ENCODE measurements at regions not wholly inside any gene's neighbourhood (a gene's known extent, or its start where the extent isn't known, plus 50 kb on each side); places are given as distances from the start of the nearest gene placed in this dataset.

DNA sequence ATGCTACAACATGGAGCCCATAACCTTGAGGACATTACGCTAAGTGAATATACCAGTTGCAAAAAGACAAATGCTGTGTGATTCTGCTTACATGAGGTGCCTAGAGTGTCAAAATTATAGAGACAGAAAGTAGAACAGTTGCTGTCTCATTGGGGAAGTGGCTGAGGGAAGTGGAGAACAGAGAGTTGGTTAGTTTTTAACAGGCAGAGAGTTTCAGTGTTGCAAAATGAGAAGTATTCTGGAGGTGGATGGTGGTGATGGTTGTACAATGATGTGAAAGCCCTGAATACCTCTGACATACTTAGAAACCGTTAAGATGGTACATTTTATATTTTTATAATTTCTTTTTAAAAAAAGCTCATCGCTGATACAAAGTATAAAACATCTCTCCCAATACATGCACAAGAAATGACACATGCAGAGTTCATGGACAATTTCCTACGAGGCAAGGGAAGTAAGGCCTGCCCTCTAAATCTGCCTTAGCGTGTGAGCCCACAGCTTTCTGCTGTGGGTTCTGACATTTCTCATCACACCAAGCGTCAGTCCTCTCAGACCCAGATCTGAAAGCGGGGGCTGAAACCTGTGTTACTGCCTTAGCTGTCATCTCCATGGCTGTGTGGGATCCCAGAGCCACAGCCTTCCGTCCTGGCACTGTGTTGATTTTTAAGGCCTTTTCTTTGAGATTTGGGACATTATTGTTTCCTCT lies 126.0 kb downstream of the RNASET2 start:
- WGBS (ENCODE audit: insufficient coverage): 98% methylated on average over 4 of the region's 8 CpGs
- DNase-seq (ENCODE audit: low read depth in 4 of 6, low spot score in 6 of 6): no peak
- no peak overlapping the region for H3K4me3 ChIP-seq (ENCODE audit: low read depth, low read length)
- peaks cover 3% of the 10 kb centered on the region for H3K4me1 ChIP-seq (ENCODE audit: control insufficient read depth, insufficient read depth, low read length)
- H3K9me3 ChIP-seq (ENCODE audit: control insufficient read depth, insufficient read depth, low read length): no peaks in the 10 kb centered on the region
- no peaks in the 10 kb centered on the region for H3K36me3 ChIP-seq (ENCODE audit: control insufficient read depth, insufficient read depth, low read length)
- H3K27me3 ChIP-seq (ENCODE audit: control insufficient read depth, insufficient read depth, low read length): no peaks in the 10 kb centered on the region
- H3K27ac ChIP-seq (ENCODE audit: low read depth, low read length): no peak overlapping the region

DNA sequence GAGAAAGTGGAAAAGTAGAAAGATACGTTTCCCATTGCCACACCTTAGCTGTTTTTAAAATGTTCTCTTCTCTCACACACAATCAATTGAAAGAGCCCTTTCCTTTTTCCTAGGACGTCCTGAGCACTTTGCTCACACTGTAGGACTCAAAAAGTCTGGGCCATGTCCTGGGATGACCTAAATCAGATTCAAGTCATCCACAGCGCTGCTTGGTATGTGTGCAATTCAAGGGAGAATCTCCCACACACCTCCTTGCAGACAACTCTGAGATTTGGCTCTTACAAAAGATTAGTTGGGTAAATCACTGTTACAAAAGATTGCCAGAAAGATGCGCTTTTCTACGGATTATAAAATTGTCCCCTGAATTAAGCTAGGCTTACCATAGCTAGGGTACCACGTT lies 130.1 kb downstream of the RNASET2 start:
- Histone ChIP-seq H3K36me3 (ENCODE audit: control insufficient read depth, insufficient read depth, low read length) (no peaks in the 10 kb centered on the region), H3K4me3 (ENCODE audit: low read depth, low read length) (no peak overlapping the region), H3K9me3 (ENCODE audit: control insufficient read depth, insufficient read depth, low read length) (no peaks in the 10 kb centered on the region), H3K27me3 (ENCODE audit: control insufficient read depth, insufficient read depth, low read length) (no peaks in the 10 kb centered on the region), H3K4me1 (ENCODE audit: control insufficient read depth, insufficient read depth, low read length) (peaks cover 6% of the 10 kb centered on the region), H3K27ac (ENCODE audit: low read depth, low read length) (no peak overlapping the region)
- no peak for DNase-seq (ENCODE audit: low read depth in 4 of 6, low spot score in 6 of 6)
- 80% methylated on average over 1 of the region's 6 CpGs for WGBS (ENCODE audit: insufficient coverage)

GRCh38 chr6:166825553-166826145 lies 130.7 kb downstream of the RNASET2 start:
- H3K27me3 ChIP-seq (ENCODE audit: control insufficient read depth, insufficient read depth, low read length): no peaks in the 10 kb centered on the region

GRCh38 chr6:166824880-166825250 lies 131.5 kb downstream of the RNASET2 start:
- Histone ChIP-seq H3K36me3 (ENCODE audit: control insufficient read depth, insufficient read depth, low read length) (no peaks in the 10 kb centered on the region), H3K9me3 (ENCODE audit: control insufficient read depth, insufficient read depth, low read length) (no peaks in the 10 kb centered on the region), H3K4me3 (ENCODE audit: low read depth, low read length) (no peak overlapping the region), H3K4me1 (ENCODE audit: control insufficient read depth, insufficient read depth, low read length) (peaks cover 3% of the 10 kb centered on the region), H3K27me3 (ENCODE audit: control insufficient read depth, insufficient read depth, low read length) (no peaks in the 10 kb centered on the region), H3K27ac (ENCODE audit: low read depth, low read length) (no peak overlapping the region)
- DNase-seq (ENCODE audit: low read depth in 4 of 6, low spot score in 6 of 6): no peak
- 76% methylated on average over 7 of the region's 10 CpGs for WGBS (ENCODE audit: insufficient coverage)

More at GRCh38 chr6:166825553-166826145, 130.7 kb downstream of the RNASET2 start:
- DNase-seq (ENCODE audit: low read depth in 4 of 6, low spot score in 6 of 6): no peak
- no peaks in the 10 kb centered on the region for H3K36me3 ChIP-seq (ENCODE audit: control insufficient read depth, insufficient read depth, low read length)
- peaks cover 3% of the 10 kb centered on the region for H3K4me1 ChIP-seq (ENCODE audit: control insufficient read depth, insufficient read depth, low read length)
- H3K4me3 ChIP-seq (ENCODE audit: low read depth, low read length): no peak overlapping the region
- no peaks in the 10 kb centered on the region for H3K9me3 ChIP-seq (ENCODE audit: control insufficient read depth, insufficient read depth, low read length)
- H3K27ac ChIP-seq (ENCODE audit: low read depth, low read length): no peak overlapping the region
- no CpG with 5 or more reads among the region's 6 CpGs for WGBS (ENCODE audit: insufficient coverage)

DNA sequence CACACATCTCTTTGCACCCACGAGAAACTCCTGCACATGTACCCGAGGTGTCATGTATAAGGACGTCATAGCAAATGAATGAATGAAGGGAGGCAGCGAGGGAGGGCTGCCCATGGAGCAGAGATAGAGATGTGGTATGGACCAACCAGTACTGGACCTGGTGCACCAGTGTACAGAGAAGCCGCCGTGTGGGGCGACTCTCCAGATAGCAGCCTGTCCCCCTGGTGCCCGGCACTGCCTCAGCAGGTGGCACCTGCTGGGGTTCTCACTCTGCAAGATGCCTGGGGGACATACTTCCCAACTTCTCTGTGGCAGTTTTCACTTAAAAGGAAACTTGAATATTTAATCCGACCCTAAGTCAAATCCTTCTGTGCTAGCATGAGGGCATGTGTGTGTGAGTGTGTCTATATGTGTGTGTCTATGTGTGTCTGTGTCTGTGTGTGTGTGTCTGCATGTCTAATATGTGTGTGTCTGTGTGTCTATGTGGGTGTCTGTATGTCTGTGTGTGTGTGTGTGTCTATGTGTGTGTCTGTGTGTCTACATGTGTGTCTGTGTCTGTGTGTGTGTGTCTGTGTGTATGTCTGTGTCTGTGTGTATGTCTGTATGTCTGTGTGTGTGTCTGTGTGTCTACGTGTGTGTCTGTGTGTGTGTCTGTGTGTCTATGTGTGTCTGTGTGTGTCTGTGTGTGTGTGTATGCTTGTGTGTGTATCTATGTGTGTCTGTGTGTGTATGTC lies 132.0 kb downstream of the RNASET2 start:
- Histone ChIP-seq H3K4me1 (ENCODE audit: control insufficient read depth, insufficient read depth, low read length) (peaks cover 3% of the 10 kb centered on the region), H3K4me3 (ENCODE audit: low read depth, low read length) (no peak overlapping the region), H3K36me3 (ENCODE audit: control insufficient read depth, insufficient read depth, low read length) (no peaks in the 10 kb centered on the region), H3K9me3 (ENCODE audit: control insufficient read depth, insufficient read depth, low read length) (no peaks in the 10 kb centered on the region), H3K27me3 (ENCODE audit: control insufficient read depth, insufficient read depth, low read length) (no peaks in the 10 kb centered on the region), H3K27ac (ENCODE audit: low read depth, low read length) (no peak overlapping the region)
- DNase-seq (ENCODE audit: low read depth in 4 of 6, low spot score in 6 of 6): no peak
- WGBS (ENCODE audit: insufficient coverage): 90% methylated on average over 8 of the region's 10 CpGs

DNA sequence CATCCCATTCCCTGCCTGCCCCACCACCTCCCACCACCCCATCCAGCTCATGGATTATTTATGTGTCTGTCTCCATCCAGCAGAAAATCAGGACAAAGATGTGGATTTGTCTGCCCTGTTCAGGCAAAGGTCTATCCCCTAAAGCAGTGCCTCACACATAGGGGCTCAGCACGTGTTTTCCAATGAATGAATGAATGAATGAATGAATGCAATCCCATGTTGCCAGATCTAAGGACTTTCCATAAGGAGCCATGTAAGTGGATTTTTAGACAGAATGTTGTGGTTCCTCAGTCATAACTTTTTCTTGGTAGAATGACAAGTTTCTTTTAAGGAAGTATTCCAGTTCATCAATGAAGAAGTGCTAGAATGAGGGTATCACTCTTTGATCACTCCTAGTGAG lies 133.7 kb downstream of the RNASET2 start:
- no peak for DNase-seq (ENCODE audit: low read depth in 4 of 6, low spot score in 6 of 6)
- H3K4me3 ChIP-seq (ENCODE audit: low read depth, low read length): no peak overlapping the region
- no peaks in the 10 kb centered on the region for H3K36me3 ChIP-seq (ENCODE audit: control insufficient read depth, insufficient read depth, low read length)
- H3K27me3 ChIP-seq (ENCODE audit: control insufficient read depth, insufficient read depth, low read length): no peaks in the 10 kb centered on the region
- peaks cover 3% of the 10 kb centered on the region for H3K4me1 ChIP-seq (ENCODE audit: control insufficient read depth, insufficient read depth, low read length)
- WGBS (ENCODE audit: insufficient coverage): no CpG with 5 or more reads among the region's 1 CpG
- no peak overlapping the region for H3K27ac ChIP-seq (ENCODE audit: low read depth, low read length)
- H3K9me3 ChIP-seq (ENCODE audit: control insufficient read depth, insufficient read depth, low read length): no peaks in the 10 kb centered on the region

DNA sequence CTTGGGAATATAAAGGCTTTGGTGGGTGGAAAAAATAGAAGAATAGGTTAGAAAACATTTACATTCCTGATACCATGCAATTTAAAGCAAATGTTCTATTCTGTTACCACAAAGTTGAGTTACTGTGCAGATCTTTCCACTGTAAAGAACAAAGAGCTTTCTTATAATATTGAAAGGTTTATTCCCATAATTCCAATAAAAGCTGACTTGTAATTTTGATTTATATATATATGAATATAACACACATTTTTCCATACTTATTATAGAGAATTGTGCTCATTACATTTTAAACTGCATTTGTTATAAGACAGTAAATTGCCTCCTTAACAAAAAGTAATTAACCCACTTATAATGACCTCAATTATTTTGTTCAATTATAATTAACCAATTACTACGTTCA lies 135.9 kb downstream of the RNASET2 start:
- Histone ChIP-seq H3K27me3 (ENCODE audit: control insufficient read depth, insufficient read depth, low read length) (no peaks in the 10 kb centered on the region), H3K36me3 (ENCODE audit: control insufficient read depth, insufficient read depth, low read length) (no peaks in the 10 kb centered on the region), H3K4me3 (ENCODE audit: low read depth, low read length) (no peak overlapping the region), H3K9me3 (ENCODE audit: control insufficient read depth, insufficient read depth, low read length) (no peaks in the 10 kb centered on the region), H3K4me1 (ENCODE audit: control insufficient read depth, insufficient read depth, low read length) (peaks cover 3% of the 10 kb centered on the region), H3K27ac (ENCODE audit: low read depth, low read length) (no peak overlapping the region)
- WGBS (ENCODE audit: insufficient coverage): no CpG with 5 or more reads among the region's 1 CpG
- DNase-seq (ENCODE audit: low read depth in 4 of 6, low spot score in 6 of 6): no peak

DNA sequence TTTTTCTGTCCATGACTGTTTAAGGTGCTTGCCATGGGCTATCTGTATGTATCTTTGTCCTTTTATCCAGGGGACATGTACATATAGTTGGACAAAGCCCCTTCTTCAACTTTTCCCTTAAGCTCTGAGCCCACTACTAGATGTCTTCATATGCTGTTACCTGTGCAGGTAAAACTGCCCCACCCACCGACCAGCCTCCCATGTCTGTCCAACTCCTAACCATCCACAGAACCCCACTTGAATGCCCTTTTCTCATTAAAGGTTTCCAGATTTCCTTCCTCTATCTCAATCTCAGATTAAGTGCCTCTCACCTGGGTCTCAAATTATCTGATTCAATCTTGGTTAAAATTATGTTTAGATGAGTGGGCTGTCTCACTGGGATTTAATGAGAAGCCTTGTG lies 136.3 kb downstream of the RNASET2 start:
- Histone ChIP-seq H3K27ac (ENCODE audit: low read depth, low read length) (no peak overlapping the region), H3K27me3 (ENCODE audit: control insufficient read depth, insufficient read depth, low read length) (no peaks in the 10 kb centered on the region), H3K36me3 (ENCODE audit: control insufficient read depth, insufficient read depth, low read length) (no peaks in the 10 kb centered on the region), H3K9me3 (ENCODE audit: control insufficient read depth, insufficient read depth, low read length) (no peaks in the 10 kb centered on the region), H3K4me1 (ENCODE audit: control insufficient read depth, insufficient read depth, low read length) (peaks cover 3% of the 10 kb centered on the region), H3K4me3 (ENCODE audit: low read depth, low read length) (no peak overlapping the region)
- 90% methylated on average over 1 of the region's 1 CpG for WGBS (ENCODE audit: insufficient coverage)
- DNase-seq (ENCODE audit: low read depth in 4 of 6, low spot score in 6 of 6): no peak

- Histone ChIP-seq H3K27me3 (ENCODE audit: control insufficient read depth, insufficient read depth, low read length) (no peaks in the 10 kb centered on the region), H3K4me1 (ENCODE audit: control insufficient read depth, insufficient read depth, low read length) (no peaks in the 10 kb centered on the region), H3K27ac (ENCODE audit: low read depth, low read length) (no peak overlapping the region), H3K36me3 (ENCODE audit: control insufficient read depth, insufficient read depth, low read length) (no peaks in the 10 kb centered on the region), H3K4me3 (ENCODE audit: low read depth, low read length) (no peak overlapping the region), H3K9me3 (ENCODE audit: control insufficient read depth, insufficient read depth, low read length) (no peaks in the 10 kb centered on the region)
- WGBS (ENCODE audit: insufficient coverage): no CpG with 5 or more reads among the region's 4 CpGs
- DNase-seq (ENCODE audit: low read depth in 4 of 6, low spot score in 6 of 6): no peak
Observed at GRCh38 chr6:166815629-166816028, 140.7 kb downstream of the RNASET2 start.

- Histone ChIP-seq H3K27me3 (ENCODE audit: control insufficient read depth, insufficient read depth, low read length) (no peaks in the 10 kb centered on the region), H3K4me3 (ENCODE audit: low read depth, low read length) (no peak overlapping the region), H3K9me3 (ENCODE audit: control insufficient read depth, insufficient read depth, low read length) (no peaks in the 10 kb centered on the region), H3K36me3 (ENCODE audit: control insufficient read depth, insufficient read depth, low read length) (no peaks in the 10 kb centered on the region), H3K4me1 (ENCODE audit: control insufficient read depth, insufficient read depth, low read length) (no peaks in the 10 kb centered on the region), H3K27ac (ENCODE audit: low read depth, low read length) (no peak overlapping the region)
- WGBS (ENCODE audit: insufficient coverage): 51% methylated on average over 4 of the region's 7 CpGs
- no peak for DNase-seq (ENCODE audit: low read depth in 4 of 6, low spot score in 6 of 6)
Observed at GRCh38 chr6:166814390-166814789, 142.0 kb downstream of the RNASET2 start.
